C4-2B (cell line): ENCODE measurements at regions not wholly inside any gene's neighbourhood (a gene's known extent, or its start where the extent isn't known, plus 50 kb on each side); places are given as distances from the start of the nearest gene placed in this dataset.

Experiments
- ZFX ChIP-seq: fragments of 450-650 bp; IDR thresholded peaks from 2 replicates; pipeline ENCODE4 v1.6.1; 2017
- TF ChIP-seq, protein P1 (sequence below): fragments of 450-650 bp; conservative IDR thresholded peaks from 2 replicates; pipeline ENCODE4 v1.5.1; 2017; ENCODE audit warnings: mild to moderate bottlenecking

DNA sequence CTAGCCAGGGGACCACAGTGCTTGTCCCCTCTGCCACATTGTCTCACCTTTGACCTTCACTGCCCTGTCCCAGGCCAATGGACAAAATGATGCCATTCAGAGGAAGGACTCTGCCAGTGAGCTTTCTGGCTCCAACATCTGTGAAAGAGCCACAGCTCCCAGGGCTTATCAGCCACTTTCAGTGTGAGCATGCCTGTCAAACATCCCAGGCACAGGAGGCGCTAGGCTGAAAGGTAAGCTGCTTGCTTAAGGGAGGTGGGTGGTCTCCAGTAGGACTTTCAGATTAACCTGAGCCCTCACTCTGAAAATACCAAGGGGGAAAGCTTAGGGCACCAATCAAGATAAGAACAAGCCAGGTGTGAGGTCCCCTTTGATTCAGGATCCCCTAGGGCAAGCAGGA is 59.8 kb upstream of the GDF10 start:
- TF ChIP-seq, protein P1, sequence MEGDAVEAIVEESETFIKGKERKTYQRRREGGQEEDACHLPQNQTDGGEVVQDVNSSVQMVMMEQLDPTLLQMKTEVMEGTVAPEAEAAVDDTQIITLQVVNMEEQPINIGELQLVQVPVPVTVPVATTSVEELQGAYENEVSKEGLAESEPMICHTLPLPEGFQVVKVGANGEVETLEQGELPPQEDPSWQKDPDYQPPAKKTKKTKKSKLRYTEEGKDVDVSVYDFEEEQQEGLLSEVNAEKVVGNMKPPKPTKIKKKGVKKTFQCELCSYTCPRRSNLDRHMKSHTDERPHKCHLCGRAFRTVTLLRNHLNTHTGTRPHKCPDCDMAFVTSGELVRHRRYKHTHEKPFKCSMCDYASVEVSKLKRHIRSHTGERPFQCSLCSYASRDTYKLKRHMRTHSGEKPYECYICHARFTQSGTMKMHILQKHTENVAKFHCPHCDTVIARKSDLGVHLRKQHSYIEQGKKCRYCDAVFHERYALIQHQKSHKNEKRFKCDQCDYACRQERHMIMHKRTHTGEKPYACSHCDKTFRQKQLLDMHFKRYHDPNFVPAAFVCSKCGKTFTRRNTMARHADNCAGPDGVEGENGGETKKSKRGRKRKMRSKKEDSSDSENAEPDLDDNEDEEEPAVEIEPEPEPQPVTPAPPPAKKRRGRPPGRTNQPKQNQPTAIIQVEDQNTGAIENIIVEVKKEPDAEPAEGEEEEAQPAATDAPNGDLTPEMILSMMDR: no peak
- no peak for TF ChIP-seq ZFX
